Activated naive CD4-positive, alpha-beta T cell treated with anti-CD3 and anti-CD28 coated beads for 36 hours (primary cell): ENCODE measurements at regions not wholly inside any gene's neighbourhood (a gene's known extent, or its start where the extent isn't known, plus 50 kb on each side); places are given as distances from the start of the nearest gene placed in this dataset.
A peak's percentile ranks its signal among the peaks of the same experiment; 100 is the strongest.

Experiments
- CTCF ChIA-PET: fragments of 350-600 bp; sonication (Branson Sonifier 250); formaldehyde crosslinking; loops from one replicate; lab custom pipeline; 2021; ENCODE audit warnings: antibody characterized with exemption; lab: Charles Lee
- DNase-seq: peaks from one replicate; pipeline ENCODE4 v3.0.0-alpha.2; 2020
- H3K27ac Mint-ChIP-seq: one replicate; pipeline ENCODE4 v1.8.0; 2021; ENCODE audit warnings: mild to moderate bottlenecking, mixed read lengths
- H3K27me3 Mint-ChIP-seq: one replicate; pipeline ENCODE4 v1.8.0; 2021; ENCODE audit warnings: low read depth, mixed read lengths
- H3K36me3 Mint-ChIP-seq: one replicate; pipeline ENCODE4 v1.8.0; 2021; ENCODE audit warnings: low read depth, mixed read lengths
- H3K4me1 Mint-ChIP-seq: one replicate; pipeline ENCODE4 v1.8.0; 2021; ENCODE audit warnings: low read depth, mixed read lengths
- H3K4me3 Mint-ChIP-seq: one replicate; pipeline ENCODE4 v1.8.0; 2021; ENCODE audit warnings: mild to moderate bottlenecking, moderate library complexity, mixed read lengths
- H3K9me3 Mint-ChIP-seq: one replicate; pipeline ENCODE4 v1.8.0; 2021; ENCODE audit warnings: mixed read lengths
- intact Hi-C: fragments of 100-400 bp; cut with micrococcal nuclease; formaldehyde crosslinking; loops from one replicate; pipeline ENCODE4 v1.15.1; 2023

GRCh38 chr2:15734674-15735483 lies 143.2 kb downstream of the DDX1 start:
- no peak overlapping the region for H3K27ac Mint-ChIP-seq
- no peaks in the 10 kb centered on the region for H3K9me3 Mint-ChIP-seq
- no peaks in the 10 kb centered on the region for H3K36me3 Mint-ChIP-seq
- no peak for DNase-seq
- H3K4me3 Mint-ChIP-seq = no peak overlapping the region
- H3K27me3 Mint-ChIP-seq = peaks cover 3% of the 10 kb centered on the region
- H3K4me1 Mint-ChIP-seq = no peaks in the 10 kb centered on the region
- CTCF ChIA-PET = no interaction called here
- intact Hi-C loops = no loop called here

- no peak overlapping the region for H3K4me3 Mint-ChIP-seq
- CTCF ChIA-PET = no interaction called here
- H3K4me1 Mint-ChIP-seq = no peaks in the 10 kb centered on the region
- peaks cover 1% of the 10 kb centered on the region for H3K9me3 Mint-ChIP-seq
- DNase-seq = no peak
- peaks cover 5% of the 10 kb centered on the region for H3K27me3 Mint-ChIP-seq
- H3K27ac Mint-ChIP-seq = no peak overlapping the region
- intact Hi-C loops = no loop called here
- H3K36me3 Mint-ChIP-seq = no peaks in the 10 kb centered on the region
Observed at GRCh38 chr2:15735484-15736326, 144.0 kb downstream of the DDX1 start.

GRCh38 chr2:15736396-15737180 lies 144.9 kb downstream of the DDX1 start:
- Mint-ChIP-seq H3K36me3 (no peaks in the 10 kb centered on the region), H3K27me3 (peaks cover 5% of the 10 kb centered on the region), H3K27ac (no peak overlapping the region), H3K9me3 (peaks cover 2% of the 10 kb centered on the region), H3K4me3 (no peak overlapping the region), H3K4me1 (no peaks in the 10 kb centered on the region)
- intact Hi-C loops = no loop called here
- CTCF ChIA-PET = no interaction called here
- no peak for DNase-seq

- no peaks in the 10 kb centered on the region for H3K36me3 Mint-ChIP-seq
- intact Hi-C loops = no loop called here
Observed at GRCh38 chr2:15737314-15738224, 145.9 kb downstream of the DDX1 start.

GRCh38 chr2:15738225-15738546 lies 146.5 kb downstream of the DDX1 start:
- intact Hi-C loops = no loop called here
- H3K4me3 Mint-ChIP-seq = no peak overlapping the region
- no peaks in the 10 kb centered on the region for H3K4me1 Mint-ChIP-seq
- H3K36me3 Mint-ChIP-seq = no peaks in the 10 kb centered on the region
- H3K27me3 Mint-ChIP-seq = peaks cover 5% of the 10 kb centered on the region
- no peak for DNase-seq
- no peak overlapping the region for H3K27ac Mint-ChIP-seq
- H3K9me3 Mint-ChIP-seq = peaks cover 4% of the 10 kb centered on the region
- CTCF ChIA-PET = no interaction called here

More at GRCh38 chr2:15737314-15738224, 145.9 kb downstream of the DDX1 start:
- Mint-ChIP-seq H3K27me3 (peaks cover 5% of the 10 kb centered on the region), H3K4me3 (no peak overlapping the region), H3K27ac (no peak overlapping the region), H3K9me3 (peaks cover 3% of the 10 kb centered on the region), H3K4me1 (no peaks in the 10 kb centered on the region)
- DNase-seq = no peak
- CTCF ChIA-PET = no interaction called here

GRCh38 chr2:15738943-15739342 lies 147.3 kb downstream of the DDX1 start:
- CTCF ChIA-PET = no interaction called here
- no peaks in the 10 kb centered on the region for H3K36me3 Mint-ChIP-seq
- peaks cover 6% of the 10 kb centered on the region for H3K9me3 Mint-ChIP-seq
- intact Hi-C loops = no loop called here
- H3K27ac Mint-ChIP-seq = no peak overlapping the region
- H3K27me3 Mint-ChIP-seq = peaks cover 5% of the 10 kb centered on the region
- no peak overlapping the region for H3K4me3 Mint-ChIP-seq
- DNase-seq = no peak
- H3K4me1 Mint-ChIP-seq = no peaks in the 10 kb centered on the region

GRCh38 chr2:15744820-15745219 lies 153.2 kb downstream of the DDX1 start:
- no peaks in the 10 kb centered on the region for H3K36me3 Mint-ChIP-seq
- peaks cover 8% of the 10 kb centered on the region for H3K27me3 Mint-ChIP-seq
- H3K4me3 Mint-ChIP-seq = no peak overlapping the region
- no peak for DNase-seq
- CTCF ChIA-PET = no interaction called here
- no peaks in the 10 kb centered on the region for H3K4me1 Mint-ChIP-seq
- H3K27ac Mint-ChIP-seq = no peak overlapping the region
- peaks cover 6% of the 10 kb centered on the region for H3K9me3 Mint-ChIP-seq
- intact Hi-C loops = no loop called here

GRCh38 chr2:15745350-15745749 lies 153.7 kb downstream of the DDX1 start:
- Mint-ChIP-seq H3K27me3 (peaks cover 8% of the 10 kb centered on the region), H3K4me1 (no peaks in the 10 kb centered on the region), H3K27ac (peak overlapping the region; percentile 24), H3K9me3 (peaks cover 6% of the 10 kb centered on the region), H3K4me3 (no peak overlapping the region), H3K36me3 (no peaks in the 10 kb centered on the region)
- CTCF ChIA-PET = no interaction called here
- intact Hi-C loops = no loop called here
- no peak for DNase-seq

GRCh38 chr2:15745907-15746702 lies 154.4 kb downstream of the DDX1 start:
- H3K4me3 Mint-ChIP-seq = no peak overlapping the region
- peaks cover 4% of the 10 kb centered on the region for H3K9me3 Mint-ChIP-seq
- H3K36me3 Mint-ChIP-seq = no peaks in the 10 kb centered on the region
- CTCF ChIA-PET = no interaction called here
- H3K4me1 Mint-ChIP-seq = no peaks in the 10 kb centered on the region
- intact Hi-C loops = no loop called here
- DNase-seq = no peak
- peaks cover 6% of the 10 kb centered on the region for H3K27me3 Mint-ChIP-seq
- no peak overlapping the region for H3K27ac Mint-ChIP-seq

GRCh38 chr2:15746703-15747550 lies 155.3 kb downstream of the DDX1 start:
- peaks cover 6% of the 10 kb centered on the region for H3K27me3 Mint-ChIP-seq
- CTCF ChIA-PET = interaction anchor here (1.0 to 1.2 kb wide), 2 partner anchors 10 to 838 kb away, joined by 3 to 5 read pairs; no protein-coding TSS in a partner anchor
- intact Hi-C loops = no loop called here

More at GRCh38 chr2:15746703-15747550, 155.3 kb downstream of the DDX1 start:
- DNase-seq = no peak
- Mint-ChIP-seq H3K4me3 (no peak overlapping the region), H3K9me3 (peaks cover 2% of the 10 kb centered on the region), H3K4me1 (no peaks in the 10 kb centered on the region), H3K36me3 (no peaks in the 10 kb centered on the region), H3K27ac (no peak overlapping the region)
